Left ventricle myocardium superior (tissue), 1 donor: ENCODE measurements at regions not wholly inside any gene's neighbourhood (a gene's known extent, or its start where the extent isn't known, plus 50 kb on each side); places are given as distances from the start of the nearest gene placed in this dataset.
A peak's percentile ranks its signal among the peaks of the same experiment; 100 is the strongest.

Experiments
- ATAC-seq: fragments of 200-7000 bp; cut with Tn5 transposase; one replicate; pipeline ENCODE4 v1.9.1; 2020; ENCODE audit warnings: mild to moderate bottlenecking, moderate library complexity
- DNase-seq: peaks from one replicate; pipeline ENCODE4 v3.0.0-alpha.2; 2020
- intact Hi-C: fragments of 100-400 bp; cut with micrococcal nuclease; formaldehyde crosslinking; loops from one replicate; pipeline ENCODE4 v1.11.0; 2022
- donor health status: DM: no; HTN: yes; CAD: no; lungs with severe emphysema.

- DNase-seq (no peak), ATAC-seq (no peak)
- intact Hi-C loops: no loop called here
Observed at GRCh38 chr22:26797910-26798309, 140.5 kb downstream of the MIAT start.

GRCh38 chr22:26798462-26799065, 141.2 kb downstream of the MIAT start:
- intact Hi-C loops: no loop called here
- ATAC-seq (no peak), DNase-seq (no peak)

- intact Hi-C loops: no loop called here
- ATAC-seq (no peak), DNase-seq (no peak)
Observed at GRCh38 chr22:26800858-26801257, 143.5 kb downstream of the MIAT start.

GRCh38 chr22:26801449-26801848, 144.1 kb downstream of the MIAT start:
- ATAC-seq (no peak), DNase-seq (no peak)
- intact Hi-C loops: no loop called here

- DNase-seq (no peak), ATAC-seq (no peak)
- intact Hi-C loops: no loop called here
Observed at GRCh38 chr22:26804315-26804714, 146.9 kb downstream of the MIAT start.

- no peak for DNase-seq
- ATAC-seq: no peak
- intact Hi-C loops: no loop called here
Observed at GRCh38 chr22:26804911-26805539, 147.6 kb downstream of the MIAT start.

GRCh38 chr22:26806445-26807175, 149.2 kb downstream of the MIAT start:
- intact Hi-C loops: no loop called here
- DNase-seq: no peak
- ATAC-seq: no peak

- ATAC-seq (peak; percentile 38), DNase-seq (no peak)
- intact Hi-C loops: no loop called here
Observed at GRCh38 chr22:26811647-26811992, 154.2 kb downstream of the MIAT start.

GRCh38 chr22:26812731-26813130, 155.3 kb downstream of the MIAT start:
- ATAC-seq (no peak), DNase-seq (no peak)
- intact Hi-C loops: no loop called here

- ATAC-seq (no peak), DNase-seq (no peak)
- intact Hi-C loops: no loop called here
Observed at GRCh38 chr22:26816726-26817125, 159.3 kb downstream of the MIAT start.

GRCh38 chr22:26817926-26818325, 160.5 kb downstream of the MIAT start:
- intact Hi-C loops: no loop called here
- no peak for ATAC-seq

GRCh38 chr22:26821854-26822253, 164.5 kb downstream of the MIAT start:
- intact Hi-C loops: no loop called here
- DNase-seq (no peak), ATAC-seq (no peak)

More at GRCh38 chr22:26817926-26818325, 160.5 kb downstream of the MIAT start:
- DNase-seq: no peak

- intact Hi-C loops: no loop called here
- no peak for DNase-seq
- no peak for ATAC-seq
Observed at GRCh38 chr22:26822313-26822712, 164.9 kb downstream of the MIAT start.

- DNase-seq (no peak), ATAC-seq (no peak)
Observed at GRCh38 chr22:26823966-26824365, 166.6 kb downstream of the MIAT start.

GRCh38 chr22:26825960-26826935, 168.9 kb downstream of the MIAT start:
- ATAC-seq (no peak), DNase-seq (no peak)
- intact Hi-C loops: no loop called here

More at GRCh38 chr22:26823966-26824365, 166.6 kb downstream of the MIAT start:
- intact Hi-C loops: no loop called here

- no peak for ATAC-seq
- DNase-seq: no peak
Observed at GRCh38 chr22:26827611-26828010, 170.2 kb downstream of the MIAT start.

GRCh38 chr22:26828311-26828710, 170.9 kb downstream of the MIAT start:
- intact Hi-C loops: no loop called here
- ATAC-seq: no peak
- DNase-seq: no peak

More at GRCh38 chr22:26827611-26828010, 170.2 kb downstream of the MIAT start:
- intact Hi-C loops: no loop called here

GRCh38 chr22:26830837-26831236, 173.4 kb downstream of the MIAT start:
- no peak for DNase-seq
- intact Hi-C loops: no loop called here
- ATAC-seq: no peak

- DNase-seq (no peak), ATAC-seq (no peak)
- intact Hi-C loops: no loop called here
Observed at GRCh38 chr22:26835023-26835422, 177.6 kb downstream of the MIAT start.
